GM21619 (cell line): ENCODE measurements at regions not wholly inside any gene's neighbourhood (a gene's known extent, or its start where the extent isn't known, plus 50 kb on each side); places are given as distances from the start of the nearest gene placed in this dataset.

Experiments used
- ATAC-seq: cut with Tn5 transposase; IDR thresholded peaks from one replicate; pipeline ENCODE4 v1.9.1; 2021; ENCODE audit not compliant: unreplicated experiment

GRCh38 chr5:93800988-93801811 is 59.8 kb upstream of the POU5F2 start:
- ATAC-seq, result peak; percentile 74

DNA sequence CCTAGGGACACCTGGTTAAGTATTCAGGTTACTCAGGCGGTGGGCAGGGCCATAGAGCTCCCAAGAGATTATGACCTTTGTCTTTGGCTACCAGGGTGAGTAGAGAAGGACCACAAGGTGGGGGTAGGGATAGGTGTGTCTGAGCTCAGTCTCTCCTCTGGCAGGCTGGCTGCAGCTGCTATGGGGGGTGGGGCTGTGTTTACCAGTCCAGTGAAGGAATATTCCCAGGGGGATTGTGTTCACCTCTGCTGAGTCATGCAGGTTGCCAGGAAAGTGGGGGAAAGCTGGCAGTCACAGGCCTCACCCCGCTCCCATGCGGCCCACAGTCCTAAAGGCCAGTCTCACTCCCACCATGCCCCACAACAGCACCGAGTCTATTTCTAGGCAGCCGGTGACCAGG is 53.6 kb upstream of the POU5F2 start:
- ATAC-seq, result no peak

DNA sequence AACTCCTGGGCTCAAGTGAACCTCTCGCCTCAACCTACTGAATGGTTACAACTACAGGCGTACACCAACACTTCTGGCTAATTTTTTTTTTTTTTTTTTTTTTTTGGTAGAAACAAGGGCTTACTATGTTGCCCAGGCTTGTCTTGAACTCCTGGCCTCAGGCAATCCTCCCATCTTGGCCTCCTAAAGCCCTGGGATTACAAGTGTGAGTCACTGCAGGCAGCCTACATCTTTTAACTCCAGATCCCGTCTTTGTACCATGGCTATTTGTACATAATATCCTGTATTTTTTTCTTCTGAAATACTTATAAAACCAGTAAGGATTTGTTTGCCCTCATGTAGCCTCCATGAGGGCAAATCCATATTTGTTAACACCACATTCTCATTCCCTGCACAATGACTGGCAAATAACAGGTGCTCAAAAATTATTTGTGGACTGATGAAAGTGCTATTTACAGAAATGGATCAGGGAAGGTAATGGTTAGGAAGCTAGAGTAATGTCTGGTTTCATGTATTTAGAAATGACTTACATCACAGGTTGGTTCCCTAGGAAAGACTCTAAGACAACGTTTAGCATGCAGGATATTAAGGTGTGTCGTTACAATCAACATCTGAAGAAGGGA is 51.9 kb upstream of the POU5F2 start:
- ATAC-seq, result no peak

DNA sequence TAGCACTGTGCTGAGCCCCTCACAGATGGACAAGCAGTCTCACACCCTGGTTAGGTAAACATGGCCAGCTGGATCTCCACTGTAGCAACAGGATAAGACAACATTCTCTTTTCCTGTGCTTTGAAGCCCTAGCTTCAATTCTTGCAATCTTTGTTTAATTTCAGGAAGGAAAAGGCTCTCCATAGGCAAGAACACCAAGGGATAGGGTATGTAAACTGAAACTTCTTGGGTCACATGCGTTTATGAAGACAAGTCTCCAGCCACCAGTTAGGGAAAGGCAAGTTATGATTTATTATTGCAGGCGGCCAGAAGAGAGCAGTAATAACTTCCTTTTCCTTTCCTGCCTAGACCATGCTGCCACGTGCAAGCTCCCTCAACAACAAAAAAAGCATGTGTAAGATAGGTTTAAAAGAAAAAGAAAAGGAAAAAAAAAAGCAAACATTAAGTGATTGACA is 50.1 kb upstream of the POU5F2 start:
- no peak for ATAC-seq
